Glomerular visceral epithelial cell (primary cell): ENCODE measurements at regions not wholly inside any gene's neighbourhood (a gene's known extent, or its start where the extent isn't known, plus 50 kb on each side); places are given as distances from the start of the nearest gene placed in this dataset.

Experiments
- DNase-seq: peaks from one replicate; pipeline ENCODE4 v3.0.0-alpha.2; 2016; ENCODE audit errors: extremely low spot score

DNA sequence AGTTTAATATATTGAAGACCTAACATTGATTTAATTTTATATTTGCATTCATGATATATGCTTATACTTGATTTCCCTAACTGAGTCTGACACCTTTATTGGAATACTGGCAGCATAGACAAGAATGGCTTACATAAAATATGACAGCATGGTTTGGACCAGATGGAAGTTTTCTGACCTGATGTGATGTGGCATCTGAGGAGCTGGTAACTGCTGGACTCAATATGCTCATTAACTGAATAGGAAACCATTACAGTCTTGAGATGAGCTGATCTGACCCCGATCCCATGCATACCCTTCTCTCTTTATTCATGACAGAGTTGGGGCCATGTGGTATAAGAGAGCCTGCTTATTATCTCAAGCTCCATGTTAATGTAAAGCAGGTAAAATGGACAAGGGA lies 604.8 kb upstream of the SEL1L start:
- no peak for DNase-seq

DNA sequence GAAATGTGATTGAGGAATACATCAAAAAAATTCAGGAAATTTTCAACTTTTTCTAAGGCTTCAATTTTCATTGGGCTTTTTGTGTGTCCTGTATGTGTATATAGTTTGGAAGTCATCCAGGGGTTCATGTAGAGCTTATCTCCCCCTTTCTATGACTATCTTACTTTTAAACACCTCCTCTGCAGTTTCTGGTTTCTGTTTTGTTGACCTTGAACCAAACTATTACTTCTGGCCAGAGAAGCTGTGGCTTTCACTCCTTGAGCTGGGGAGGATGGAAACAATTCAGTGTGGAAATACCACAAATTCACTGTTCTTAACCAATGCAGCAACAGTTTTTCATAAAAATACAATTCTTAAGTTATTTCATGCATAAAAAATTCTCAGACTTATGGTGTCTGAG lies 613.2 kb upstream of the SEL1L start:
- no peak for DNase-seq

DNA sequence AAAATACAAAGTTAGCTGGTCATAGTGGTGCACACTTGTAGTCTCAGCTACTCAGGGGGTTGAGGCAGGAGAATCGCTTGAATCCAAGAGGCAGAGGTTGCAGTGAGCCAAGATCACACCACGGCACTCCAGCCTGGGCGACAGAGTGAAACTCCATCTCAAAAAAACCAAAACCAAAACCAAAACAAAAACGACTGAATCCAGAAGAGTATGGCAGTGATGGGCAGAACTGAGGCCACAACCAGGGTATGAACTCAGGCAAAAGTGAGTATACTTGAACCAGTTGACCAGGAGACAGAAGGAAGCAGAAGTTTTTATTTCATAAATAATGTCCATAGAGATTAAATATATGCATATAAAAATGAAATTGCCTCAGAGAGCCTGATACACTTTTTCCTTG lies 620.0 kb upstream of the SEL1L start:
- no peak for DNase-seq

DNA sequence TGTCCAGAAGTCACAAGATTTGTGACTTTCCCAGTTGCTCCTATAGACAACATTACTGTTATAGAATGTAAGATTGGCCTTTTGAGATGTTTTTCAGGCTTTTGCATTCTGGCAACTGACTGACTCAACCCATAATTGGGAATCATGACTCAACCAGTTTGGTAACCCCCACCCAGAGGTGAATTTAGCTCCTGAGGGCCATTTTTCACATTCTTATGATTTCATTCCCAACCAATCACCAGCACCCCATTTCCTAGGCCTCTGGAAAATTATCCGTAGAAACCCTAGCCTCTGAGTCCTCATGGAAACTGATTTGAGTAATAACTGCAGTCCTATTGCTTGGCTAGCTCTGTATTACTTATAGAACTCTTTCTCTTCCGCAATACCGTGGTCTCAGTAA lies 626.0 kb upstream of the SEL1L start:
- no peak for DNase-seq

DNA sequence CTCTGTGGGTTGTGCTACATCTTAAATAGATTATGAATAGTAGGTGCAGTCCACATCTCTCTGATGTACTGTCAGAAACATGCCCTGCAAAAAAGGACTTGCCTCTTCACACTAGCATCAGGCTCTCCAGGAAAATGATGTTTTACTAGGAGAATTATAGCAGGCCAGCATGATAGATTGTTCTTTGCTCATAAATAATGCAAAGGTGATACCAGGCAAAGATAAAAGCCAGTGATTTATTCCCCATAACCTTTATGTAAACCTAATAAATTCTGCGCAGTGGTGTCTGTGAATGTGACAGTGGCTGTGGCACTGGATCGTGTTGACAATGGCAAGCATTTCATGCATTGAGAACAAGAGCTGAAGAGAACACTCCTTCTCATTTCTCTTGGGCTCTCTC lies 646.5 kb upstream of the SEL1L start:
- DNase-seq: no peak

DNA sequence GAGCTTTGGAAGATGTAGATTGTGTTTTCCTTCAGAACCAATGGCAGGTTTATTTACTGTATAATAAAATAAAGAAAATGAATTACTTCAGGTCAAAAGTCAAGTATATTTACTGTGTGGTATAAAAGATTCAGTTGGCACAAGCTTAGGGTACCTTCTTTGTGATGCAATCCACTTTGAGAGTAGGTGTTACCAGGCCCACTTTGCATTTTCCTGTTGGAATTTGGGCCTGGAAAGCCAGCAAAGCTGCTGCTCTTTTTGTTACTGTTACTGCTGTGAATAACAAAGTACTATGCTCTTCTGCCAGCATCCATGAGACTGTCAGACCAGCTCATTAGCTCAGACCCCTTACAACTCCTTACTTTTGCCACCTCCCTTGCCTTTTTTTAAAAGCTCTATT lies 649.0 kb upstream of the SEL1L start:
- no peak for DNase-seq

DNA sequence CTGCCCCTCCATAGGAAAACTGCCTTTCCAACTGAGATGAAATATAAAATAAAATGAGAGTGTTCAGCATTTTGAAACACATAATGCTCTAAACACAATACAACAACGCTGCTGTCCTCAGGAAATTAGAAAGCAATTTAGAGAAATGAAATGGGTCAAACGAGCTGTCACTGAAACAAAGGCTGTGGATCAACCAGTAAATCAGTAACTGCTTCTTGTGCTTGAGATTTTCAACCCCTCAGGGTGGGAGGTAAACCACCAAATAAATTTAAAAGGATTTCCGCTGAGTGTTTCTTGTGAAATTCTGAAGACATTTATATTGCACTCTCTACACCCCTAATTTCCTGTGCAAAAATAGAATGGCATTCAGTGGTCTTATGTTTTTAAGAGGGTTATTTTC lies 657.1 kb upstream of the SEL1L start:
- DNase-seq: no peak

DNA sequence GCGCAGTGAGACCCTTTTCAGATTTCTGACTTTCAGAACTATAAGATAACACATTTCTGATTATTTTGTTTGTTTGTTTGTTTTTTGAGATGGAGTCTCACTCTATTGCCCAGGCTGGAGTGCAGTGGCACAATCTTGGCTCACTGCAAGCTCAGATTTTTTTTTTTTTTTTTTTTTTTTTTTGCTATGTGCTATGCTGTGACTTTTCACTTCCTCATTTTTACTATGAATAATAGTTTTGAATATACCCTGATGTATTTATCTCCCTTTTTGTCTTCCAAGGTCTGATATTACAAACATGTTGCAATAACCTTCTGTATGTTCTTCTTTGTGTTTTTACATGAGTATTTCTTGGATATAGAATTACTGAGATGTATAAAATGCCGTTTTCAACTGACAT lies 658.7 kb upstream of the SEL1L start:
- no peak for DNase-seq

DNA sequence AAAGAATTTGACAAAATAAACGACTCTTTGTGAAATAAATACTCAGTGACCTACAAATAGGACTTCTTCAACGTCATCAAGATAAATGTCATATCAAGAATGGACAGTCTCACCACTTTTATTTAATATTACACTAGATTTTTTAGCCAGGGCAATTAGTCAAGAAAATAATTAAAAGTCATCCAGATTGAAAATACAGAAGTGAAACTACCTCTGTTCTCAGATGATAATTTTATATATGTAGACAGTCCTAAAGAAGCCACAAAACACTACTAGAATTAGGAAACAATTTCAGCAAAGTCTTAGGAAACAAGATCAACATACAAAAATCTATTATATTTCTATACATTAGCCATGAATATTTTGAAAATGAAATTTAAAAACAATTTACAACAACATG lies 689.6 kb upstream of the SEL1L start:
- no peak for DNase-seq

DNA sequence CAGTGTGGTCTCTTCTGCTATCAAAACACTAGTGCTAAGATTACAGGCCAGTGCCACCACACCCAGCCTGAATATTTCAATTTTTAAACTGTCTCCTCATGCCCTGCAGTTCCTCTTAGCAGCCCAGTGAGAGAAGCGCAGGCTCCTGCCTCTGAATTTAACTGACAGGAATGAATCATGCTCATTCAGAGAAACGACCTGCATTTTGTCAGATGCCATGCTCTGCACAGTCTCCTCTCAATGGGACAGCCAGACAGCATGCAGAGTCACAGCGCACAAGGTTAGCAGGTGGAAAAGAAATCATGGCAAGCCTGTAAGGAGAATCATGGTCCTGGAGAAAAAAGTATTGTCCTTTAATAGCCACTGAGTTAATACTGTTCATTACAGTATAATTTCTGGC lies 691.0 kb upstream of the SEL1L start:
- DNase-seq: no peak

DNA sequence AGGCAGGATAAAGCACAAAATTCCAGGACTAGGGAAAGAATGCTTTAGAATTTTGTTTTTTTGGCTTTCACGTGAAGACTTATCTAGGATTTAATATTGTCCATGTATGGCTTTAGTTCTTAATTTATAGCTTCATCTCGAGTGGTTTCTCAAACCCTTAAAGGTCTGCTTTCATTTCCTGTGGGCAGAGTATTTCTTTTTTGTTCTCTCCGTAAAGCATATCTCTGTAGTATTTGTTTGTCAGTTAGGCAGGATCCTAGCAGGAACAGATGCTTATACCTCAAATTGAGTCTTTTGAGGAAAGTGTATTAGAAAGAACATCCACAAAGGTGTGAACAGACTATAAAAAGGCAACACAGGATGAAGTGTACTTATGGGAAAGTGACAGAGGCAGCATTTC lies 697.1 kb upstream of the SEL1L start:
- DNase-seq: no peak

- DNase-seq: no peak
Measured at GRCh38 chr14:82238649-82239048, 705.0 kb upstream of the SEL1L start.

DNA sequence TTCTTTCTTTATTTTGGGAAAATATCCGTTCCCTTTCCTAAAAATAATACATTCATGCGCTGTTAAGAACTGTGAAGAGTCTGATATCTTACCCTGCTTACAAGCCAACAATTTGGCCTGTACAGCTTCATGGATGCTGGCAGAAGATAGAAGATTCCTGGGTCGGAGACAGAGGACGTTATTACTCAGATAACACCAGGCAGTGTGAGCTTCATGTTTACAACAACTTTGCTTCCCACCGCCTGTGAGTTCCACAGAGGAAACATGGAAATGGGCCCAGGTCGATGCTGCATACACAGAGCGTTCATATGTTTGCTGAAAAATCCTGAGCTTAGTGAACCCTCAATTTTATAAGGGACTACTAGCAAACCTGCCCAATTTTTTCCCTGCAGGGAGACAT lies 705.6 kb upstream of the SEL1L start:
- no peak for DNase-seq

DNA sequence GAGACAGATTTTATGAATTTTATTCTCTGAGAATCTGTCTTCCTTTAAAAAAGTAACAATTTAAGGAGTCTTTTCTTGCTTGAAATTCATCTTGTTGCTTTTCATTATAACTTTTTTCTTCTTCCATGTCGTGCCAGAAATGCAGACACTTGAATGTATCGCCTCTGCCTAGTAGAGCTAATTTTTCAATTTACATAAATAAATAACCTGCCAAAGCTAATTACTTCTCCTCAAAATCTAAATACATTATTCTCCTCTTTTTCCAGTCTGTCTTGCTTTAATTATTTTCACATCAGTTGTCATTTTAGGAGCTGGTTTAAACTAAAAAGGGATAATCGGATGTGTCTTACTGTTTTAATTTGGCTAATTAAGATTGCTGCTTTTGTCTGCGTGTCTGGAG lies 711.1 kb upstream of the SEL1L start:
- no peak for DNase-seq

DNA sequence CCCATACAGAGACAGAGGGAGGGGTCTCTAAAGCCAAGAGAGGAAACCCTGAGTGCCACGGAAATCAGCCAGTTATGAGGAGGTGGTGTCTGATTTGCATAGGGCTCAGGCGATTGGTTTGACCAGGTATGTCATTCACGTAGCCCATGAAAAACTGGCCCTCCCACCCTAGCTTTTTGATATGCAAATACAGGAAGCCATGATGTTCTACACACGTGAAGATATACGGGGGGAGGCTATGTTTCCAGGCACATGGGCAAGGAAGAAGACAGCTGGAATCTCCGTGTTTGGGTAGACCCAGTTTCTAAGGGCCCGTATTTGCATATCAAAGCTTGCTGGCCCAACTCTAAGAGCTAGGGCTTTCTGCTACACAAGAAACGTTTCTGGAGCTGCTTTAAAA lies 717.8 kb upstream of the SEL1L start:
- DNase-seq: no peak

- no peak for DNase-seq
Measured at GRCh38 chr14:82270286-82270685, 736.6 kb upstream of the SEL1L start.

DNA sequence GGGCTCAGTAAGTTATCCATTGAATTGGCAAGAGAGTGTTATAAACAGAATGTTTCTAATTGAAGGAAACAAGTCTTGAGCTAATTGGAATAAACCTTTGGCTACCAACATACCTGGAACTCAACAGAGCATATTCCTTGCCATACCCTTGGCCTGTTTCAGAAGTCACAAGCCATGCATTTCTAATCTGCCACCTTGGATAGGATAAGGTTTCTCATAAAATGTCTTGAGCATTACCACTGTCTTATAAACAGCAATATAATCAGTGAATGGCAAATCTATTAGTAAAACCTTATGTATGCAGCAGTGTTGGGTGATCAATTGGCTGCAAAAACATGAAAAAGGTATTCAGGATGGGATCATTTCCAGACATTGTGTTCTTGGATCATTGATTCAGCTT lies 765.2 kb upstream of the SEL1L start:
- DNase-seq: no peak

DNA sequence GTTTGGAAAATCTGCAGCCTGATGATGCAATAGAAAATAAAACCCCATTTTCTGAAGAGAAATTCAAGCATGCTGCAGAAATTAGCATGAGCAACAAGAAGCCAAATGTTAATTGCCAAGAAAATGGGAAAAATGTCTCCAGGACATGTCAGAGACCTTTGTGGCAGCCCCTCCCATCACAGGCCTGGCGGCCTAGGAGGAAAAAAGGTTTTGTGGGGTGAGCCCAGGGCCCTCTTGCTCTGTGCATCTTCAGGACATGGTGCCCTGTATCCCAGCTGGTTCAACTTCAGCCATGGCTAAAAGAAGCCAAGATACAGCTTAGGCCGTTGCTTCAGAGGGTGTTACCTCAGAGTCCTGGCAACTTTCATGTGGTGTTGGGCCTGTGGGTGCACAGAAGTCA lies 775.5 kb upstream of the SEL1L start:
- DNase-seq: no peak

GRCh38 chr14:82313889-82314288 lies 780.2 kb upstream of the SEL1L start:
- DNase-seq: no peak

DNA sequence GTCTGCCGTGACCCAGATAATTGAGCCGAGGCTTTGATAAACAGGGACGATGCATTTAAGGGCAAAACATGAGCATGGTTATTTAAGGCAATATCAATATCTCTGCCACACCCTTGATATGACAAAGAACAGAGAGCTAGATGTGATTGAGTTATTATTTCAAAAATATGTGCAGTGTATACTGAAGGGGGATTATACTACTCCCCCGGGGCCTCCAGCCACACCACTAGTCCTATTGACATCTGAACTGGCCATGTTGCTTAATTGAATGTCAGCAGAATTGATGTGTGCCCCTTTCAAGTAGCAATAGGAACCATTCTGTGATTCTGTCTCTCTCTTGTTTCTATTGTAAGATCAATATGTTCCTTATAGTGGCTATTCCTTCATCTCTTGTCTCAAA lies 794.8 kb upstream of the SEL1L start:
- DNase-seq: no peak

GRCh38 chr14:82341261-82341810 lies 807.7 kb upstream of the SEL1L start:
- DNase-seq: no peak

DNA sequence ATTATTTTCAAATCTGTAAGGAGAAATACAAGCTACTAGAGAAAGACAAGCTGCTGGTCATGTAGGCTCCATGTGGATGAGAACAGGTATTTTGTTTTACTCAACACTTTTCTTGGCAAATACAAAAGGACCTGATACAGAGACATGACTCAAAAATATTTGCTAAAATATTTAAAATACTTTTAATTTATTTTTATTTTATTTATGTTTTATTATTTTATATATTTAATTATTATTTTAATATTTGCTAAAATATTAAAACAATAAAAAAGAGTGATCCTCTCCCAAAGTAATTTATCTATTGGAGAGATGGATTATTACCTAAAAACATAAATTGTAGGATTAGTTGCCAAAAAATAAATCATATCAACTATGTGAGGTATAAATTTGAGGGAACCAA lies 808.9 kb upstream of the SEL1L start:
- no peak for DNase-seq

- no peak for DNase-seq
Measured at GRCh38 chr14:82345184-82345583, 811.5 kb upstream of the SEL1L start.

DNA sequence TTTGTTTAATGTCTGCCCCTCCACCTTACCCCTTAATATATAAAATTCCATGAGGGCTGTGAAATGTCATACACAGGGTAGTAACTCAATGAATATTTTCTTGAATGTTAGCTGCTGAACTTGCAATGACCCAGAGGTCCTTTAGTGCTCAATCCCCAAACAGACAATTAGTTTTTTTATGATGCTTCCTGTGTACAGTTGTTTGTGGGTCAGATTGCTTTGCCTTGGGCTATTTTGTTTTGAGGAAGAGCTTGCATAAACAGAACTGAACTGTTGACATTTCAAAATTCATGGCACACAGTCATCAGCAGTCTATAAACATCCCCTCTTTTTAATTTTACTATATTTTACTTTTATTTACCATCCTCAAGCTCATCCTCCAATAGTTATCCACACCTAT lies 820.5 kb upstream of the SEL1L start:
- no peak for DNase-seq

DNA sequence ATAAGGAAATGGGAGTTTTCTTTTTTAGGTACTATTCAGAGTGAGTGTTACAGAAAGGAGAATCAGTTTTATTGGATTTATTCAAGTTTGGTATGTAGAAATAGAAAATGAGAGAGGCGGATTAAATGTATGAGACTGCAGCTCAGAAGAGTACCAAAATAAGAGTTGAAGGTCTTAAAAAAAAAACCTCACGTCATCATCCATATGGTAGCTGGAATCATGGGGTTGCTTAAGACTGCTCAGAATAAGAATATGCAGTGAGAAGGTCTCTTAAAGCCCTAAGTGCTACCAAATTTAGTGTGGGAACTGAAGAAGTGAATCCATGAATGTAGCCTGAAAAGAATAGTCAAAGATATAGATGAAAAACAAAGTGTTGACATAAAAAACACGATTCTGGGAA lies 825.5 kb upstream of the SEL1L start:
- DNase-seq: no peak
